DND-41 (cell line): ENCODE measurements at regions not wholly inside any gene's neighbourhood (a gene's known extent, or its start where the extent isn't known, plus 50 kb on each side); places are given as distances from the start of the nearest gene placed in this dataset.

ENCODE experiments used
- ATAC-seq: fragments of 200-7000 bp; cut with Tn5 transposase; 3 replicates; pipeline ENCODE4 v1.9.1; 2021; ENCODE audit warnings: low read depth; ENCODE audit not compliant: insufficient read depth
- DNase-seq: peaks from one replicate; pipeline ENCODE4 v3.0.0-alpha.2; 2020
- H2AFZ ChIP-seq: 2 replicates; pipeline ENCODE4 v1.6.0; 2012; ENCODE audit warnings: low read depth, low read length
- H3K27ac ChIP-seq: 2 replicates; pipeline ENCODE4 v1.5.1; 2012; ENCODE audit warnings: low read length, inconsistent platforms
- H3K27me3 ChIP-seq: fragments of 200-600 bp; sonication (generic); 2 replicates; pipeline ENCODE4 v1.6.0; 2012; ENCODE audit warnings: low read length, mild to moderate bottlenecking, inconsistent platforms; ENCODE audit not compliant: insufficient read depth, poor library complexity
- H3K36me3 ChIP-seq: 2 replicates; pipeline ENCODE4 v1.5.1; 2012; ENCODE audit warnings: low read length, inconsistent platforms; ENCODE audit not compliant: insufficient read depth
- H3K4me1 ChIP-seq: 2 replicates; pipeline ENCODE4 v1.5.1; 2012; ENCODE audit warnings: mild to moderate bottlenecking, low read length; ENCODE audit not compliant: insufficient read depth
- H3K4me2 ChIP-seq: 2 replicates; pipeline ENCODE4 v1.6.0; 2012; ENCODE audit warnings: mild to moderate bottlenecking, moderate library complexity, low read length, inconsistent platforms; ENCODE audit not compliant: insufficient read depth
- H3K4me3 ChIP-seq, 2 experiments: fragments of 200-600 bp in 1 of 2; shearing (Covaris generic) in 1 of 2; 2 replicates each; pipeline ENCODE4 v1.5.1; 2012 to 2016; ENCODE audit warnings: inconsistent platforms in 2 of 2, low read length in 2 of 2, mild to moderate bottlenecking in 2 of 2, low read depth in 1 of 2, moderate library complexity in 1 of 2
- H3K79me2 ChIP-seq: 2 replicates; pipeline ENCODE4 v1.6.0; 2012; ENCODE audit warnings: low read length, inconsistent platforms; ENCODE audit not compliant: insufficient read depth
- H3K9ac ChIP-seq: 2 replicates; pipeline ENCODE4 v1.6.0; 2012; ENCODE audit warnings: low read depth, mild to moderate bottlenecking, inconsistent platforms, low read length, moderate library complexity
- H3K9me3 ChIP-seq: 2 replicates; pipeline ENCODE4 v1.5.1; 2012; ENCODE audit warnings: low read length, moderate library complexity, mild to moderate bottlenecking, inconsistent platforms; ENCODE audit not compliant: insufficient read depth, severe bottlenecking
- H4K20me1 ChIP-seq: 2 replicates; pipeline ENCODE4 v1.6.0; 2012; ENCODE audit warnings: low read length; ENCODE audit not compliant: insufficient read depth
- EZH2 ChIP-seq: IDR thresholded peaks from 3 replicates; pipeline ENCODE4 v1.6.1; 2012; ENCODE audit warnings: borderline replicate concordance, low read depth, mild to moderate bottlenecking, moderate library complexity, low read length, inconsistent platforms; ENCODE audit not compliant: severe bottlenecking
- TF ChIP-seq, protein P1 (sequence below): IDR thresholded peaks from 2 replicates; pipeline ENCODE4 v1.5.1; 2012; ENCODE audit warnings: borderline replicate concordance, low read length, moderate library complexity, mild to moderate bottlenecking; ENCODE audit not compliant: poor library complexity, severe bottlenecking; ENCODE audit errors: extremely low read depth

- Histone ChIP-seq H3K4me2 (no peak overlapping the region), H3K27me3 (peaks cover 6% of the 10 kb centered on the region)
- TF ChIP-seq, protein P1, sequence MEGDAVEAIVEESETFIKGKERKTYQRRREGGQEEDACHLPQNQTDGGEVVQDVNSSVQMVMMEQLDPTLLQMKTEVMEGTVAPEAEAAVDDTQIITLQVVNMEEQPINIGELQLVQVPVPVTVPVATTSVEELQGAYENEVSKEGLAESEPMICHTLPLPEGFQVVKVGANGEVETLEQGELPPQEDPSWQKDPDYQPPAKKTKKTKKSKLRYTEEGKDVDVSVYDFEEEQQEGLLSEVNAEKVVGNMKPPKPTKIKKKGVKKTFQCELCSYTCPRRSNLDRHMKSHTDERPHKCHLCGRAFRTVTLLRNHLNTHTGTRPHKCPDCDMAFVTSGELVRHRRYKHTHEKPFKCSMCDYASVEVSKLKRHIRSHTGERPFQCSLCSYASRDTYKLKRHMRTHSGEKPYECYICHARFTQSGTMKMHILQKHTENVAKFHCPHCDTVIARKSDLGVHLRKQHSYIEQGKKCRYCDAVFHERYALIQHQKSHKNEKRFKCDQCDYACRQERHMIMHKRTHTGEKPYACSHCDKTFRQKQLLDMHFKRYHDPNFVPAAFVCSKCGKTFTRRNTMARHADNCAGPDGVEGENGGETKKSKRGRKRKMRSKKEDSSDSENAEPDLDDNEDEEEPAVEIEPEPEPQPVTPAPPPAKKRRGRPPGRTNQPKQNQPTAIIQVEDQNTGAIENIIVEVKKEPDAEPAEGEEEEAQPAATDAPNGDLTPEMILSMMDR, result no peak
- TF ChIP-seq EZH2, result no peak
Observed at GRCh38 chr16:85991425-85991824, 92.5 kb downstream of the IRF8 start.

DNA sequence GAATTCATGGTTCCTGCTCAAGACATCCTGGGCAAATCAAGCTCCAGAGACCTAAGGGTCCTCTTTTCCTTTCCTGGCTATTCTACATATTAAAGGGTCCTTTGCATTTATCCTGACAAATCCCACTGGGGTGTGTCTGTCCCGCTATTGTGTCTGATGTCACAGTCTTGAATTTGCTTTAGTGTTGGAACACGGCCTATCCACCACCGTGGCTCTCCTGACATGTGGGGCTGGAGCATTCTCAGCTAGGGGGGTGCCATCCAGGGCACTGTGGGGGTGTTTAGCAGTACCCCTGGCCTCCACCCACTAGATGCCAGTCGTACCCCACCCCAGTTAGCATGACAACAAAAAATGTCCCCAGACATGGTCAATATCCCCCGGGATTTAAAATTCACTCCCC, 92.9 kb downstream of the IRF8 start:
- Histone ChIP-seq H3K27ac (no peak overlapping the region), H3K36me3 (no peaks in the 10 kb centered on the region), H3K4me1 (no peaks in the 10 kb centered on the region), H4K20me1 (no peaks in the 10 kb centered on the region; the same call in 1 of the 2 replicates), H3K4me3 (no peak overlapping the region), H3K9ac (no peak overlapping the region), H2AFZ (no peak overlapping the region), H3K4me2 (no peak overlapping the region), H3K27me3 (peaks cover 6% of the 10 kb centered on the region), H3K9me3 (no peaks in the 10 kb centered on the region), H3K79me2 (no peaks in the 10 kb centered on the region)
- no peak for DNase-seq
- TF ChIP-seq, protein P1, result no peak
- TF ChIP-seq EZH2, result no peak
- ATAC-seq, result no peak

More at GRCh38 chr16:85991425-85991824, 92.5 kb downstream of the IRF8 start:
- Histone ChIP-seq H3K9ac (no peak overlapping the region), H2AFZ (no peak overlapping the region), H3K79me2 (no peaks in the 10 kb centered on the region), H3K9me3 (no peaks in the 10 kb centered on the region), H3K4me3 (no peak overlapping the region), H3K4me1 (no peaks in the 10 kb centered on the region), H3K36me3 (no peaks in the 10 kb centered on the region), H4K20me1 (no peaks in the 10 kb centered on the region), H3K27ac (no peak overlapping the region)
- DNase-seq, result no peak
- no peak for ATAC-seq

GRCh38 chr16:85992359-85992758, 93.4 kb downstream of the IRF8 start:
- Histone ChIP-seq H3K4me1 (no peaks in the 10 kb centered on the region), H3K36me3 (no peaks in the 10 kb centered on the region), H3K27me3 (peaks cover 6% of the 10 kb centered on the region), H3K79me2 (no peaks in the 10 kb centered on the region), H2AFZ (no peak overlapping the region), H4K20me1 (no peaks in the 10 kb centered on the region; the same call in 1 of the 2 replicates), H3K9ac (no peak overlapping the region), H3K4me3 (no peak overlapping the region), H3K4me2 (no peak overlapping the region), H3K27ac (no peak overlapping the region), H3K9me3 (no peaks in the 10 kb centered on the region)
- TF ChIP-seq EZH2, result no peak
- TF ChIP-seq, protein P1, result no peak
- DNase-seq (no peak), ATAC-seq (no peak)

DNA sequence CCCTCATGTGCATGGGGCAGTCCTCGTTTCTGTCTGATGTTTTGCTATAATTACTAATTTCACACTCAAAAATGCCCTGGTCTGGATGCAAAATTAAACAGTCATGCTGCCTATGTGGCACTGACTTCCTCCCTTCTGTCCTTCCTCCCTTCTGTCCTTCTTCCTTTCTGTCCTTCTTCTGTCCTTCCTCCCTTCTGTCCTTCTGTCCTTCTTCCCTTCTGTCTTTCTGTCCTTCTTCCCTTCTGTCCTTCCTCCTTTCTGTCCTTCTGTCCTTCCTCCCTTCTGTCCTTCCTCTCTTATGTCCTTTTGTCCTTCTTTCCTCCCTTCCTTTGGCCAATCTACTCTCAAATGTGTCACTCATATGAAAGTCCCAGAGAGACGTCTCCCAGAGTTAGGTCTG, 93.8 kb downstream of the IRF8 start:
- Histone ChIP-seq H3K27me3 (peaks cover 6% of the 10 kb centered on the region), H3K9me3 (no peaks in the 10 kb centered on the region), H3K79me2 (no peaks in the 10 kb centered on the region), H3K4me2 (no peak overlapping the region), H3K4me1 (no peaks in the 10 kb centered on the region), H3K9ac (no peak overlapping the region), H3K36me3 (no peaks in the 10 kb centered on the region), H3K27ac (no peak overlapping the region), H4K20me1 (no peaks in the 10 kb centered on the region; the same call in 1 of the 2 replicates), H3K4me3 (no peak overlapping the region), H2AFZ (no peak overlapping the region)
- TF ChIP-seq EZH2, result no peak
- TF ChIP-seq, protein P1, result no peak
- ATAC-seq, result no peak
- no peak for DNase-seq
